GM18909 (cell line): ENCODE measurements at regions not wholly inside any gene's neighbourhood (a gene's known extent, or its start where the extent isn't known, plus 50 kb on each side); places are given as distances from the start of the nearest gene placed in this dataset.

Experiments used
- ATAC-seq: cut with Tn5 transposase; IDR thresholded peaks from one replicate; pipeline ENCODE4 v1.9.1; 2021; ENCODE audit warnings: mild to moderate bottlenecking; ENCODE audit not compliant: unreplicated experiment, poor library complexity

- ATAC-seq, result no peak
These were observed 356.5 kb upstream of the PTBP2 start for GRCh38 chr1:96365076-96365475.

- ATAC-seq, result no peak
These were observed 355.8 kb upstream of the PTBP2 start for GRCh38 chr1:96365596-96366390.

- ATAC-seq, result no peak
These were observed 355.1 kb upstream of the PTBP2 start for GRCh38 chr1:96366516-96366915.

- no peak for ATAC-seq
These were observed 353.8 kb upstream of the PTBP2 start for GRCh38 chr1:96367791-96368190.

GRCh38 chr1:96370757-96371156, 350.8 kb upstream of the PTBP2 start:
- no peak for ATAC-seq

GRCh38 chr1:96372881-96373280, 348.7 kb upstream of the PTBP2 start:
- no peak for ATAC-seq

- ATAC-seq, result no peak
These were observed 347.4 kb upstream of the PTBP2 start for GRCh38 chr1:96374076-96374762.

GRCh38 chr1:96376846-96377245, 344.7 kb upstream of the PTBP2 start:
- ATAC-seq, result no peak

- ATAC-seq, result no peak
These were observed 337.0 kb upstream of the PTBP2 start for GRCh38 chr1:96384611-96385010.

- no peak for ATAC-seq
These were observed 333.8 kb upstream of the PTBP2 start for GRCh38 chr1:96387785-96388184.

GRCh38 chr1:96388421-96389310, 332.9 kb upstream of the PTBP2 start:
- no peak for ATAC-seq

- no peak for ATAC-seq
These were observed 321.5 kb upstream of the PTBP2 start for GRCh38 chr1:96400089-96400488.

- ATAC-seq, result no peak
These were observed 312.5 kb upstream of the PTBP2 start for GRCh38 chr1:96409087-96409486.

- no peak for ATAC-seq
These were observed 311.9 kb upstream of the PTBP2 start for GRCh38 chr1:96409689-96410088.

- no peak for ATAC-seq
These were observed 310.6 kb upstream of the PTBP2 start for GRCh38 chr1:96411006-96411405.

- no peak for ATAC-seq
These were observed 307.0 kb upstream of the PTBP2 start for GRCh38 chr1:96414598-96414997.

- ATAC-seq, result no peak
These were observed 305.4 kb upstream of the PTBP2 start for GRCh38 chr1:96416111-96416595.

- peak; percentile 100 for ATAC-seq
These were observed 304.7 kb upstream of the PTBP2 start for GRCh38 chr1:96416701-96417444.

- ATAC-seq, result no peak
These were observed 302.6 kb upstream of the PTBP2 start for GRCh38 chr1:96418969-96419368.

- ATAC-seq, result no peak
These were observed 296.7 kb upstream of the PTBP2 start for GRCh38 chr1:96424877-96425276.
